Sigmoid colon (tissue), 6 donors: ENCODE measurements at regions not wholly inside any gene's neighbourhood (a gene's known extent, or its start where the extent isn't known, plus 50 kb on each side); places are given as distances from the start of the nearest gene placed in this dataset.

Source experiments
- DNase-seq: peaks from one replicate; pipeline ENCODE4 v3.0.0-alpha.2; 2019
- H3K27ac ChIP-seq, 4 donors: fragments of 200-600 bp; sonication (generic); one replicate each; pipeline ENCODE4 v1.5.1; 2016 to 2019; ENCODE audit warnings: mild to moderate bottlenecking in 1 of 4
- H3K27me3 ChIP-seq, 3 donors: fragments of 200-600 bp; sonication (generic); one replicate each; pipeline ENCODE4 v1.5.1; 2019; ENCODE audit warnings: mild to moderate bottlenecking in 1 of 3
- H3K36me3 ChIP-seq, 4 donors: fragments of 200-600 bp; sonication (generic); one replicate each; pipeline ENCODE4 v1.5.1; 2016 to 2019
- H3K4me1 ChIP-seq, 4 donors: fragments of 200-600 bp; sonication (generic); one replicate each; pipeline ENCODE4 v1.5.1; 2017 to 2019
- H3K4me3 ChIP-seq, 4 donors: fragments of 200-600 bp; sonication (generic); one replicate each; pipeline ENCODE4 v1.5.1; 2017 to 2019; ENCODE audit warnings: mild to moderate bottlenecking in 2 of 4, moderate library complexity in 1 of 4
- H3K9me3 ChIP-seq, 4 donors: fragments of 200-600 bp in 3 of 4; sonication (generic) in 3 of 4; one replicate each; pipeline versions ENCODE4 v1.5.1 to v1.6.1; 2013 to 2019
- EP300 ChIP-seq, 4 donors: sonication (generic); formaldehyde crosslinking; IDR thresholded peaks; one replicate each; pipeline ENCODE4 v1.6.1; 2017; ENCODE audit warnings: antibody characterized with exemption in 4 of 4
- POLR2A ChIP-seq, 2 donors: fragments of 450-650 bp; IDR thresholded peaks; one replicate each; pipeline ENCODE4 v1.6.1; 2016; ENCODE audit warnings: antibody characterized with exemption in 2 of 2, mild to moderate bottlenecking in 2 of 2, moderate library complexity in 2 of 2
- POLR2AphosphoS5 ChIP-seq, 4 donors: sonication (generic); formaldehyde crosslinking; IDR thresholded peaks; one replicate each; pipeline ENCODE4 v1.6.1; 2017; ENCODE audit warnings: antibody characterized with exemption in 4 of 4
- WGBS, 2 donors: extraction: QIAGEN DNeasy Blood & Tissue Kit; methylation state at CpG; one replicate each; pipeline ENCODE4 v1.1.7; 2013; 5-methylcytosine and 5-hydroxymethylcytosine counted together
- intact Hi-C: fragments of 100-400 bp; cut with DNase I; formaldehyde crosslinking; loops from one replicate; pipeline ENCODE4 v1.15.1; 2023
- TF ChIP-seq, protein P1 (sequence below), 4 experiments: fragments of 450-650 bp in 3 of 4; fragments of 200-600 bp in 1 of 4; IDR thresholded peaks; one replicate each; pipeline ENCODE4 v1.5.1; 2016 to 2019; ENCODE audit warnings: antibody characterized with exemption in 4 of 4, mild to moderate bottlenecking in 3 of 4, moderate library complexity in 2 of 4
- donor health status: healthy with polysubstance abuse.
- donor health status: healthy.

DNA sequence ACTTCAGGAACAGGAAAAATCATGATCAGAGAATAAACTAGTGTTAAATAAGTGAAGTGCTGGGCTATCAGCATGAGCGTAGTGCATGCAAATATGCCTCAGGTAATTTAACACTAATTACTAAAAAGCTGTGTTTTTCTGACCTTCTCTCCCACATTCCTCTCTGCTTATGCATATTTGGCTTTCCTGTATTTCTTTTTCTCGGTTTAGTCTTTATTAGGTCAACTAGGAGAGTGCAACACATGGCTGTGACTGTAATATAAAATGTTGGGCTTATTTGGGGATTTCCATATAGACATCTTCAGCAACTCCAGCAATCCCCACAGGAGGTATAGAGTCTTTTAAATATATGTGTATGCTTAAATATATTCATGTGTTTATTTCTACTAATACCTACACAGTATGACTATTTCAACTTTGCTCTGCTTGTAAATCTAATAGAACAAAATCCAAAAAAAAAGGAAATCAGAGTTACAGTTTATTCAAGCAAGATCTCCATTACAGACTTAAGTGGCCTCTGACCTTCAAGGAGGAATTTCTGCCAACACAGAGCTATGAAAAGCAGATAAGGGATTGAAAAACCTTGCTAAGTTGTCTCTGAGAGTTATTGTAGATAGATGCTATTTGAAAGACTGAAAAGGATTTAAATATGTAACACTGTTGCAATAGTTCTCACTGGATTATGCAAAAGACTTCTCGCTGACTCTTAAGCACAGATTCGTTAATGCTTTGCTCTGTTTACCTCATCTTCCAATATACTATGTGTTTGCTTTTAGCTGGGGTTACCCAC, 359.5 kb upstream of the RGPD4 start:
- no peaks in the 10 kb centered on the region for H3K9me3 ChIP-seq
- H3K27me3 ChIP-seq, result no peaks in the 10 kb centered on the region
- TF ChIP-seq POLR2A (IDR thresholded peaks at IDR 0.05) (no peak), POLR2AphosphoS5 (IDR thresholded peaks at IDR 0.05) (no peak), EP300 (IDR thresholded peaks at IDR 0.05) (no peak)
- TF ChIP-seq, protein P1, sequence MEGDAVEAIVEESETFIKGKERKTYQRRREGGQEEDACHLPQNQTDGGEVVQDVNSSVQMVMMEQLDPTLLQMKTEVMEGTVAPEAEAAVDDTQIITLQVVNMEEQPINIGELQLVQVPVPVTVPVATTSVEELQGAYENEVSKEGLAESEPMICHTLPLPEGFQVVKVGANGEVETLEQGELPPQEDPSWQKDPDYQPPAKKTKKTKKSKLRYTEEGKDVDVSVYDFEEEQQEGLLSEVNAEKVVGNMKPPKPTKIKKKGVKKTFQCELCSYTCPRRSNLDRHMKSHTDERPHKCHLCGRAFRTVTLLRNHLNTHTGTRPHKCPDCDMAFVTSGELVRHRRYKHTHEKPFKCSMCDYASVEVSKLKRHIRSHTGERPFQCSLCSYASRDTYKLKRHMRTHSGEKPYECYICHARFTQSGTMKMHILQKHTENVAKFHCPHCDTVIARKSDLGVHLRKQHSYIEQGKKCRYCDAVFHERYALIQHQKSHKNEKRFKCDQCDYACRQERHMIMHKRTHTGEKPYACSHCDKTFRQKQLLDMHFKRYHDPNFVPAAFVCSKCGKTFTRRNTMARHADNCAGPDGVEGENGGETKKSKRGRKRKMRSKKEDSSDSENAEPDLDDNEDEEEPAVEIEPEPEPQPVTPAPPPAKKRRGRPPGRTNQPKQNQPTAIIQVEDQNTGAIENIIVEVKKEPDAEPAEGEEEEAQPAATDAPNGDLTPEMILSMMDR (IDR thresholded peaks at IDR 0.05), result no peak
- H3K36me3 ChIP-seq, result no peaks in the 10 kb centered on the region
- no peak for DNase-seq
- H3K27ac ChIP-seq, result no peak overlapping the region
- H3K4me1 ChIP-seq, result no peaks in the 10 kb centered on the region
- H3K4me3 ChIP-seq, result no peak overlapping the region
- 62 to 71% methylated on average over 4 of the region's 4 CpGs for WGBS, 2 donors
- intact Hi-C loops, result no loop called here

DNA sequence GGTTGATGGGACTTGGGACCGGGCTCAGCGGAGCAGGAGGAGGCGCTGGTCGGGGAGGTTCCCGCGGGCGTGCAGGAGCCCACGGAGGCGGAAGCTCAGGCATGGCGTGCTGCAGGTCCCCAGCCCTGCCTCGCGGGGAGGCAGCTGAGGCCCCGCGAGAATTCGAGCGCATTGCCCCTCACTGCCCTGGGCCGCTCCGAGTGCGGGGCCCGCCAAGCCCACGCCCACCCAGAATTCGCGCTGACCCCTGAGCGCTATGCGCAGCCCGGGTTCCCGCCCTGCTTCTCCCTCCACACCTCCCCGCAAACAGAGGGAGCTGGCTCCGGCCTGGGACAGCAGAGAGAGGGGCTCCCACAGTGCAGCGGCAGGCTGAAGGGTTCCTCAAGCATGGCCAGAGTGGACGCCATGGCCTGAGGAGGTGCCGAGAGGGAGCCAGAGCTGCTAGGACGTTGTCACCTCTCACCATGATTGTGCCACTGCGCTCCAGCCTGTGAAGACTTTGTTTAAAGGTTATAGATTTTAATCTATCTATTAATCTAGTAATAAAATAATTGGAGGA, 357.2 kb upstream of the RGPD4 start:
- WGBS, 2 donors, result 93 to 94% methylated on average over 34 of the region's 34 CpGs
- no peaks in the 10 kb centered on the region for H3K27me3 ChIP-seq
- H3K4me3 ChIP-seq, result no peak overlapping the region
- DNase-seq, result no peak
- H3K4me1 ChIP-seq, result no peaks in the 10 kb centered on the region
- no peak overlapping the region for H3K27ac ChIP-seq
- H3K36me3 ChIP-seq, result no peaks in the 10 kb centered on the region
- TF ChIP-seq POLR2A (IDR thresholded peaks at IDR 0.05), result no peak
- TF ChIP-seq, protein P1 (IDR thresholded peaks at IDR 0.05), result no peak
- no peak for TF ChIP-seq POLR2AphosphoS5 (IDR thresholded peaks at IDR 0.05)
- no peak for TF ChIP-seq EP300 (IDR thresholded peaks at IDR 0.05)
- intact Hi-C loops, result no loop called here
- H3K9me3 ChIP-seq, result no peaks in the 10 kb centered on the region

DNA sequence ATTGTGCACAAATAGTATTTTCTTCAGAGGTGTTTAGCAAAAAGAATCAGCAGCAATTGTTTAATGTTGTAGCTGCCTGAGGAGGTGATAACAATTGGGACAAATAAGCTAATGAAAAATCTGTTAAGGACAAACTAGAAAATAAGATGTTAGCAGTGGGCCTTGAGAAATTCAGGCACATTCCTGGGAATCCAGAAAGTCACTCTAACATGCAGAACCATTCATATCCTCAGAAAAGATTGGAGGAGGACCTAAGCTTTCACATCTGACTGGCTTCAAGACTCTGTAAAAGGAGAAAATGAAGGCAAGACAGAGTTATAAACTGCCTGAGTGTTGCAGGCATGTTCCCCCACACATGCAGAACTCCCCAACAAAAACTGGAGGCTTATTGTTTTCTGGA, 353.5 kb upstream of the RGPD4 start:
- Histone ChIP-seq H3K27ac (no peak overlapping the region), H3K36me3 (no peaks in the 10 kb centered on the region), H3K9me3 (peaks cover 0 to 5% (median under 1%) of the 10 kb centered on the region in 4 donors), H3K4me3 (no peak overlapping the region), H3K4me1 (no peaks in the 10 kb centered on the region), H3K27me3 (no peaks in the 10 kb centered on the region)
- intact Hi-C loops, result no loop called here
- DNase-seq, result no peak
- TF ChIP-seq POLR2A (IDR thresholded peaks at IDR 0.05) (no peak), EP300 (IDR thresholded peaks at IDR 0.05) (no peak), POLR2AphosphoS5 (IDR thresholded peaks at IDR 0.05) (no peak)
- TF ChIP-seq, protein P1 (IDR thresholded peaks at IDR 0.05), result no peak

DNA sequence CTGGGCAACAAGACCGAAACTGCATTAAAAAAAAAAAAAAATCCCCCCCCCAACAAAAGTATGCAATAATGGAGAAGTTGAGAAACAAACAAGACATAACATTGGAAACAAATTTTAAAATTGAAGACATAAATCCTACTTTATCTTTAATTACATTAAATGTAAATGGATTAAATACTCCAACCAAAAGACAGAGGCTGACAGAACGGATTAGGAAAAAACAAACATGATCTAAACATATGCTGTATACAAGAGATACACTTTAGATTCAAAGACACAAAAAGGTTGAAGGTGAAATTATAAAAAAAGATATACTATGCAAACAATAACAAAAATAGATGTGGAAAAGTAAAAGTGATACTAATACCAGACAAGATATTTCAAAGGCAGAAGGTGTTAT, 350.8 kb upstream of the RGPD4 start:
- intact Hi-C loops, result no loop called here
- Histone ChIP-seq H3K4me1 (no peaks in the 10 kb centered on the region), H3K36me3 (no peaks in the 10 kb centered on the region), H3K9me3 (peaks cover 0 to 5% (median under 1%) of the 10 kb centered on the region in 4 donors), H3K27me3 (no peaks in the 10 kb centered on the region), H3K4me3 (no peak overlapping the region), H3K27ac (no peak overlapping the region)
- no peak for DNase-seq
- 88 to 93% methylated on average over 2 of the region's 2 CpGs for WGBS, 2 donors
- TF ChIP-seq EP300 (IDR thresholded peaks at IDR 0.05), result no peak
- TF ChIP-seq POLR2A (IDR thresholded peaks at IDR 0.05), result no peak
- TF ChIP-seq POLR2AphosphoS5 (IDR thresholded peaks at IDR 0.05), result no peak
- TF ChIP-seq, protein P1 (IDR thresholded peaks at IDR 0.05), result no peak
